Osteocyte (in vitro differentiated cells): ENCODE measurements at regions not wholly inside any gene's neighbourhood (a gene's known extent, or its start where the extent isn't known, plus 50 kb on each side); places are given as distances from the start of the nearest gene placed in this dataset.
"Not testable (repeated sequence)": the region's sequence is repeated elsewhere in the genome, so short reads cannot be mapped to it uniquely, and the experiment has no call there.

ENCODE experiments used
- DNase-seq: peaks from one replicate; pipeline ENCODE4 v3.0.0; 2021; ENCODE audit warnings: mixed read lengths; ENCODE audit not compliant: unreplicated experiment; ENCODE audit errors: extremely low spot score
- H3K27ac Mint-ChIP-seq: one replicate; pipeline ENCODE4 v1.8.0; 2021; ENCODE audit warnings: mild to moderate bottlenecking, mixed read lengths; ENCODE audit not compliant: unreplicated experiment
- H3K27me3 Mint-ChIP-seq: one replicate; pipeline ENCODE4 v1.8.0; 2021; ENCODE audit warnings: mixed read lengths; ENCODE audit not compliant: unreplicated experiment
- H3K36me3 Mint-ChIP-seq: one replicate; pipeline ENCODE4 v1.8.0; 2021; ENCODE audit warnings: mixed read lengths; ENCODE audit not compliant: unreplicated experiment
- H3K4me1 Mint-ChIP-seq: one replicate; pipeline ENCODE4 v1.8.0; 2021; ENCODE audit warnings: mixed read lengths; ENCODE audit not compliant: unreplicated experiment
- H3K4me3 Mint-ChIP-seq: one replicate; pipeline ENCODE4 v1.8.0; 2021; ENCODE audit warnings: mild to moderate bottlenecking, moderate library complexity, mixed read lengths; ENCODE audit not compliant: unreplicated experiment
- H3K9me3 Mint-ChIP-seq: one replicate; pipeline ENCODE4 v1.8.0; 2021; ENCODE audit warnings: mixed read lengths; ENCODE audit not compliant: unreplicated experiment
- CTCF ChIP-seq: fragments of 200-600 bp; sonication (generic); IDR thresholded peaks from 2 replicates; pipeline ENCODE4 v1.5.0; 2021; ENCODE audit warnings: antibody characterized with exemption, mild to moderate bottlenecking, moderate library complexity

- H3K9me3 Mint-ChIP-seq: no peaks in the 10 kb centered on the region
- H3K4me3 Mint-ChIP-seq: no peak overlapping the region
- no peak overlapping the region for H3K27ac Mint-ChIP-seq
- H3K36me3 Mint-ChIP-seq: no peaks in the 10 kb centered on the region
- H3K4me1 Mint-ChIP-seq: no peaks in the 10 kb centered on the region
- no peaks in the 10 kb centered on the region for H3K27me3 Mint-ChIP-seq
- no peak for TF ChIP-seq CTCF
- DNase-seq: no peak
Measured at GRCh38 chrX:18034945-18035344, 173.8 kb upstream of the RAI2 start.

GRCh38 chrX:18034504-18034903, 173.4 kb upstream of the RAI2 start:
- no peak for DNase-seq
- H3K9me3 Mint-ChIP-seq: no peaks in the 10 kb centered on the region
- no peak overlapping the region for H3K4me3 Mint-ChIP-seq
- no peaks in the 10 kb centered on the region for H3K27me3 Mint-ChIP-seq
- H3K4me1 Mint-ChIP-seq: no peaks in the 10 kb centered on the region
- no peak overlapping the region for H3K27ac Mint-ChIP-seq
- TF ChIP-seq CTCF: no peak
- H3K36me3 Mint-ChIP-seq: no peaks in the 10 kb centered on the region

- no peaks in the 10 kb centered on the region for H3K27me3 Mint-ChIP-seq
- TF ChIP-seq CTCF: no peak
- H3K9me3 Mint-ChIP-seq: no peaks in the 10 kb centered on the region
- H3K4me1 Mint-ChIP-seq: no peaks in the 10 kb centered on the region
- no peak overlapping the region for H3K27ac Mint-ChIP-seq
- no peak overlapping the region for H3K4me3 Mint-ChIP-seq
- no peak for DNase-seq
- H3K36me3 Mint-ChIP-seq: no peaks in the 10 kb centered on the region
Measured at GRCh38 chrX:18032486-18033221, 171.6 kb upstream of the RAI2 start.

- H3K36me3 Mint-ChIP-seq: no peaks in the 10 kb centered on the region
- H3K4me1 Mint-ChIP-seq: no peaks in the 10 kb centered on the region
- no peak for TF ChIP-seq CTCF
- no peaks in the 10 kb centered on the region for H3K27me3 Mint-ChIP-seq
- H3K9me3 Mint-ChIP-seq: no peaks in the 10 kb centered on the region
- no peak overlapping the region for H3K4me3 Mint-ChIP-seq
- no peak overlapping the region for H3K27ac Mint-ChIP-seq
- DNase-seq: no peak
Measured at GRCh38 chrX:18031726-18032375, 170.8 kb upstream of the RAI2 start.

GRCh38 chrX:18030656-18031055, 169.6 kb upstream of the RAI2 start:
- not testable (repeated sequence) for H3K4me3 Mint-ChIP-seq, H3K36me3 Mint-ChIP-seq, H3K9me3 Mint-ChIP-seq, H3K4me1 Mint-ChIP-seq, DNase-seq, H3K27ac Mint-ChIP-seq, H3K27me3 Mint-ChIP-seq
